D721Med (cell line): ENCODE measurements at regions not wholly inside any gene's neighbourhood (a gene's known extent, or its start where the extent isn't known, plus 50 kb on each side); places are given as distances from the start of the nearest gene placed in this dataset.
"Not testable (repeated sequence)": the region's sequence is repeated elsewhere in the genome, so short reads cannot be mapped to it uniquely, and the experiment has no call there.

Experiments used
- DNase-seq: peaks from one replicate; pipeline ENCODE4 v3.0.0; 2011; ENCODE audit warnings: low spot score; ENCODE audit not compliant: insufficient read length
- FAIRE-seq: peaks from 2 replicates; lab custom pipeline; 2011; peaks lifted over from hg19 to GRCh38; lab: Jason Lieb, UNC
- TF ChIP-seq, protein P1 (sequence below): IDR thresholded peaks from 2 replicates; pipeline ENCODE4 v1.5.1; 2012; ENCODE audit warnings: mild to moderate bottlenecking, control low read depth; ENCODE audit not compliant: insufficient read depth; ENCODE audit errors: missing control alignments

DNA sequence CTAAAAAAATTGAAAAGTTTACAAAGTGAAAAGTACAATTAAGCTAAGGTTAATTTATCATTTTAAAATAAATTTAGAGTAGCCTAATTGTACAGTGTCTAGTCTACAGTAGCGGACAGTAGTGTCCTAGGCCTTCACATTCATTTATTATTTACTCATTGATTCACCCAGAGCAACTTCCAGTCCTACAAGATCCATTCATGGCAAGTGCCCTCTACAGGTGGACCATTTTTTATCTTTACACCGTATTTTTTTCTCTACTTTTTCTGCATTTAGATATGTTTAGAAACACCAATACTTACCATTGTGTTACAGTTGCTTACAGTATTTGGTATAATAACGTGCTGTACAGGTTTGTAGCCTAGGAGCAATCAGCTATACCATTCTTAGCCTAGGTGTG is 84.1 kb downstream of the TSN start:
- FAIRE-seq, result no peak
- no peak for DNase-seq
- TF ChIP-seq, protein P1, sequence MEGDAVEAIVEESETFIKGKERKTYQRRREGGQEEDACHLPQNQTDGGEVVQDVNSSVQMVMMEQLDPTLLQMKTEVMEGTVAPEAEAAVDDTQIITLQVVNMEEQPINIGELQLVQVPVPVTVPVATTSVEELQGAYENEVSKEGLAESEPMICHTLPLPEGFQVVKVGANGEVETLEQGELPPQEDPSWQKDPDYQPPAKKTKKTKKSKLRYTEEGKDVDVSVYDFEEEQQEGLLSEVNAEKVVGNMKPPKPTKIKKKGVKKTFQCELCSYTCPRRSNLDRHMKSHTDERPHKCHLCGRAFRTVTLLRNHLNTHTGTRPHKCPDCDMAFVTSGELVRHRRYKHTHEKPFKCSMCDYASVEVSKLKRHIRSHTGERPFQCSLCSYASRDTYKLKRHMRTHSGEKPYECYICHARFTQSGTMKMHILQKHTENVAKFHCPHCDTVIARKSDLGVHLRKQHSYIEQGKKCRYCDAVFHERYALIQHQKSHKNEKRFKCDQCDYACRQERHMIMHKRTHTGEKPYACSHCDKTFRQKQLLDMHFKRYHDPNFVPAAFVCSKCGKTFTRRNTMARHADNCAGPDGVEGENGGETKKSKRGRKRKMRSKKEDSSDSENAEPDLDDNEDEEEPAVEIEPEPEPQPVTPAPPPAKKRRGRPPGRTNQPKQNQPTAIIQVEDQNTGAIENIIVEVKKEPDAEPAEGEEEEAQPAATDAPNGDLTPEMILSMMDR, result no peak

DNA sequence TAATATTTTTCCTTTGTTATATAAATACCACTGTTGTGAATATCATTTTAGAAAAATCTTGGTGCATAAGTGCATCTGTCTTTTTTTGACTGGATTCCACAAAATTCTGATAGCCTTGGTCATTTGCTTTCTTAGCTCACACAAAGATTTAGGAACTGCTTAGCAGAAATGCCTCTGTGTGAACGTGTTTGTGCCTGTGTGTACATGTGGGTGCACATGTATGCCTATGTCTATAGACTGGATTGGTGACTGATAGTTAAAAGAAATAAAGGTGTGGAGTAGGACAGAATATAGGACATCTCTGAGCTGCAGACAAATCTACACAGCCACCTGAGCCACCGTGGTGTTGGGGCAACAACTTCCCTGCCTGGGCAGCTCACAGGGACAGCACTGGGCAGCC is 93.8 kb downstream of the TSN start:
- TF ChIP-seq, protein P1, result no peak
- no peak for FAIRE-seq
- DNase-seq, result no peak

DNA sequence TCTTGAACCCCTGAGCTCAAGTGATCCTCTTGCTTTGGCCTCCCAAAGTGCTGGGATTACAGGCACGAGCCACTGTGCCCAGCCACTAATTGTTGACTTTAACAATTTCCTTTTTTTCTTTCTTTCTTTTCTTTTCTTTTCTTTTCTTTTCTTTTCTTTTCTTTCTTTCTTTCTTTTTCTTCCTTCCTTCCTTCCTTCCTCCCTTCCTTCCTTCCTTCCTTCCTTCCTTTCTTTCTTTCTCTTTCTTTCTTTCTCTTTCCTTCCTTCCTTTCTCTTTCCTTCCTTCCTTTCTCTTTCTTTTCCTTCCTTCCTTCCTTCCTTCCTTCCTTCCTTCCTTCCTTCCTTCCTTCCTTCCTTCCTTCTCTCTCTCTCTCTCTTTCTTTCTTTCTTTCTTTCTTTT is 97.7 kb downstream of the TSN start:
- not testable (repeated sequence) for FAIRE-seq, DNase-seq

DNA sequence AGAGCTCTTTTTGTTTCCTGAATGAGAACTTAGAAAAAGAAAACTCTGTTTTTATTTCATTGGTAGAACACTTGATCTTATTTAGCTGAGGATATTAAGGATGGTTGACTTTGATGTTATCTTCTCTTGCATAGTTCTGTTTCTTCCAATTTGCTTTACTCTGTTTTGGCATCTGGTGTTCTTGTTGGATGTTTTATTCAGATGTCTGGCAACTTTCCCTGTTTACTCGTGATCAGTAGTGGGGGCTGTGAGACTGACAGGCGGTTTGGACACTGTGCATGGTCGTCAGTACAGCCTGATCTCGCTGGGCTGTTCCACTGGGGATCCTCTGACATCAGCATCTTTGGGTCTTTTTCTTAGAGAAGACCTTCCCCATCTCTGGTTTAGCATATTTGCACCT is 100.1 kb downstream of the TSN start:
- DNase-seq, result no peak
- TF ChIP-seq, protein P1, result no peak
- FAIRE-seq, result no peak

DNA sequence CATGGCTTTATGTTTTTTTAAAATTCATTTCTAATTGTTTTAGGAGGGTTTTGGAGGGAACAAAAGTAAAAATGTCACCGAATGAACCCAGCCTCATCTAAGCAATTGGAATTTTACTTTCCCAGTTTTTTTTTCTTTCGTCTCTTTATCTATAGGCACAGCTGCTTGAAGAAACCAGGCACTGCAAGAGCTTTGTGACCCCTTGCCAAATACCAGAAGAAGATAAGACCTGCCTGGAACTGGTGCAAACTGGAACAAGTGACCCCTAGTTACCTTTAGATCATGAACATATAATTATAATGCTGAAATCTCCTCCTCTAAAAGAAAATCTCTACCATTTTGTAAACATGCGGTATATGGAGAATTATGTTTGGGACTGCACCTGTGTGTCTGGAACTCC is 100.9 kb downstream of the TSN start:
- TF ChIP-seq, protein P1, result no peak
- FAIRE-seq, result no peak
- DNase-seq, result no peak

DNA sequence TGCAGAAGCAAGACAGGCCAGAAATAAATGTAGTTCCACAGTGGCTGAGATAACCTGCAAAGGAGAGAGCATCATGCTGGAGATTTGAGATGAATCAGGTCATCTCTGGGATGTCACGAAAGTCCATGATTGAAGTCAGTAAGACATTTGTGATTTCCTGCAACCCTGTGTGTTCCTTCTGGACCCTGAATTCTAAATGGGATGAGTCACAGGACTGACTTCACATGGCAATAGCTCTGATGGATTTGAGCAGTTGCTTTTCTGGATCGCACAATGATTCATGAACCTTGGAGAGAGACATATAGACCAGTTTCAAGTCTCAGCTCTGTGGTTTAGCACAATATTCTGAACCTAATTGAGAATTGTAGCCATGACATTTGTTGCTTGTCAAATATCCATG is 102.9 kb downstream of the TSN start:
- TF ChIP-seq, protein P1, result no peak
- FAIRE-seq (no peak), DNase-seq (no peak)

DNA sequence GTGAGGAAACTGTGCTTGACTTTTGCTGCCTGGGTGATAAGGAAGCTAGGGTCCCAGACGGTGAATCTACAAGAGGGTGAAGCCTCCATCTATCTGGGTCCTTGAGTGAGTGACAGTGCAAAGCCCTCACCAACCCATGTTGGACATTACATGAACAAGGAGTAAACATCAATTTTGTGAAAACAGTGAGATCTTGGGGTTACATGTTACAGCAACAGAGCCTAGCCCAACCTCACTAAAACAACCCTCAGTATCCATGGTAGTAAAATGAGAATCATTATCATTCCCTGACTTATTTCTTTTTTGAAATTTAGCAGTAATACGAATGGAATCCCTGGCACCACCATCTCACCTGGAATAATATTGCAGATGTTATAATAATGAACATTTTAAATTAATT is 103.4 kb downstream of the TSN start:
- TF ChIP-seq, protein P1, result no peak
- no peak for DNase-seq
- FAIRE-seq, result no peak
